SK-N-SH (cell line): ENCODE measurements at regions not wholly inside any gene's neighbourhood (a gene's known extent, or its start where the extent isn't known, plus 50 kb on each side); places are given as distances from the start of the nearest gene placed in this dataset.

Experiments used
- CTCF ChIA-PET: fragments of 300-600, 350-600 bp; formaldehyde crosslinking; extraction: SDS; loops from one replicate; lab custom pipeline; 2021; lab: Yijun Ruan, JAX
- POLR2A ChIA-PET: fragments of 350-600 bp; sonication (Branson Sonifier 250); formaldehyde crosslinking; extraction: SDS; loops from one replicate; lab custom pipeline; 2020; ENCODE audit warnings: antibody characterized with exemption, inconsistent platforms; lab: Yijun Ruan, JAX
- DNase-seq: peaks from one replicate; pipeline ENCODE4 v3.0.0; 2012
- H2AFZ ChIP-seq: fragments of 200-600 bp; sonication (generic); 2 replicates; pipeline ENCODE4 v1.8.1; 2016; ENCODE audit warnings: antibody characterized with exemption, mild to moderate bottlenecking, low read depth
- H3F3A ChIP-seq: fragments of 200-600 bp; sonication (generic); replicated peaks from 2 replicates; pipeline ENCODE3; 2016; ENCODE audit warnings: antibody characterized with exemption, mild to moderate bottlenecking; ENCODE audit not compliant: insufficient read depth
- H3K27ac ChIP-seq, 2 experiments: fragments of 200-500 bp in 1 of 2; fragments of 200-600 bp in 1 of 2; sonication (Bioruptor generic) in 1 of 2; sonication (generic), shearing (Covaris generic) in 1 of 2; 2 replicates each; pipeline versions ENCODE4 v1.5.1 to v1.6.1; 2014 to 2016; ENCODE audit warnings: low read depth in 2 of 2, inconsistent platforms in 1 of 2, low read length in 1 of 2, mild to moderate bottlenecking in 1 of 2, mixed read lengths in 1 of 2
- H3K27me3 ChIP-seq: fragments of 200-600 bp; sonication (generic), shearing (Covaris generic); 2 replicates; pipeline ENCODE4 v1.6.1; 2016; ENCODE audit warnings: mixed run types; ENCODE audit not compliant: insufficient read depth
- H3K36me3 ChIP-seq, 2 experiments: fragments of 200-500 bp in 1 of 2; fragments of 200-600 bp in 1 of 2; sonication (Bioruptor generic) in 1 of 2; sonication (generic) in 1 of 2; replicated peaks in 1 of 2; 2 replicates each; pipeline versions ENCODE3 to v1.5.1; 2014 to 2016; ENCODE audit warnings: low read length in 1 of 2, mild to moderate bottlenecking in 1 of 2; ENCODE audit not compliant: insufficient read depth in 2 of 2, control insufficient read depth in 1 of 2
- H3K4me1 ChIP-seq, 2 experiments: fragments of 200-500 bp in 1 of 2; fragments of 200-600 bp in 1 of 2; sonication (Bioruptor generic) in 1 of 2; sonication (generic), shearing (Covaris generic) in 1 of 2; 2 replicates each; pipeline versions ENCODE4 v1.5.1 to v1.6.1; 2014 to 2016; ENCODE audit warnings: low read depth in 1 of 2, low read length in 1 of 2, mixed run types in 1 of 2; ENCODE audit not compliant: insufficient read depth in 2 of 2, control insufficient read depth in 1 of 2
- H3K4me2 ChIP-seq: fragments of 200-600 bp; sonication (generic), shearing (Covaris generic); 2 replicates; pipeline ENCODE4 v1.6.1; 2017; ENCODE audit warnings: mixed run types
- H3K4me3 ChIP-seq, 2 experiments: fragments of 200-500 bp in 1 of 2; fragments of 200-600 bp in 1 of 2; sonication (Bioruptor generic) in 1 of 2; sonication (generic), shearing (Covaris generic) in 1 of 2; 2 replicates each; pipeline versions ENCODE4 v1.5.1 to v1.8.1; 2014 to 2016; ENCODE audit warnings: low read depth in 2 of 2, inconsistent platforms in 1 of 2, low read length in 1 of 2, mild to moderate bottlenecking in 1 of 2, mixed read lengths in 1 of 2, moderate library complexity in 1 of 2
- H3K79me2 ChIP-seq: fragments of 200-600 bp; sonication (generic); 2 replicates; pipeline ENCODE4 v1.8.1; 2017; ENCODE audit warnings: mild to moderate bottlenecking; ENCODE audit not compliant: insufficient read depth
- H3K9ac ChIP-seq: fragments of 200-600 bp; sonication (generic); 2 replicates; pipeline ENCODE4 v1.6.1; 2017; ENCODE audit warnings: mixed run types
- H3K9me2 ChIP-seq: fragments of 200-600 bp; sonication (generic); 2 replicates; pipeline ENCODE4 v1.6.1; 2017; ENCODE audit warnings: mixed run types
- H3K9me3 ChIP-seq: fragments of 200-600 bp; sonication (generic); 2 replicates; pipeline ENCODE4 v1.6.1; 2017; ENCODE audit warnings: mixed run types, mild to moderate bottlenecking, moderate library complexity
- H4K20me1 ChIP-seq: fragments of 200-600 bp; sonication (generic); 2 replicates; pipeline ENCODE4 v1.6.1; 2017; ENCODE audit warnings: mild to moderate bottlenecking, mixed run types; ENCODE audit not compliant: insufficient read depth
- CTCF ChIP-seq: fragments of 200-600 bp; sonication (generic); IDR thresholded peaks from 2 replicates; pipeline ENCODE4 v1.6.1; 2017; ENCODE audit warnings: antibody characterized with exemption, mild to moderate bottlenecking, moderate library complexity
- ELF1 ChIP-seq: IDR thresholded peaks from 2 replicates; pipeline ENCODE4 v1.4.0; 2012
- EZH2phosphoT487 ChIP-seq: fragments of 200-600 bp; sonication (generic); IDR thresholded peaks from 2 replicates; pipeline ENCODE4 v1.6.1; 2017; ENCODE audit warnings: low read depth, mixed run types, mild to moderate bottlenecking, antibody characterized with exemption, moderate library complexity, borderline replicate concordance
- FOSL2 ChIP-seq: IDR thresholded peaks from 2 replicates; pipeline ENCODE4 v1.4.0; 2012; ENCODE audit warnings: low read depth, mild to moderate bottlenecking, moderate library complexity, borderline replicate concordance
- FOXM1 ChIP-seq: IDR thresholded peaks from 2 replicates; pipeline ENCODE4 v1.4.0; 2012; ENCODE audit warnings: low read depth, mild to moderate bottlenecking
- GABPA ChIP-seq: IDR thresholded peaks from 2 replicates; pipeline ENCODE4 v1.4.0; 2012; ENCODE audit warnings: low read depth, mild to moderate bottlenecking
- MEF2A ChIP-seq: IDR thresholded peaks from 2 replicates; pipeline ENCODE4 v1.4.0; 2012; ENCODE audit warnings: low read depth, borderline replicate concordance
- MXI1 ChIP-seq: IDR thresholded peaks from 2 replicates; pipeline ENCODE4 v1.6.1; 2012; ENCODE audit warnings: mild to moderate bottlenecking, low read depth, low read length, improper control_type of control experiment
- NFIC ChIP-seq: IDR thresholded peaks from 2 replicates; pipeline ENCODE4 v1.4.0; 2012; ENCODE audit warnings: borderline replicate concordance
- RAD21 ChIP-seq: IDR thresholded peaks from 2 replicates; pipeline ENCODE4 v1.6.1; 2012; ENCODE audit warnings: mild to moderate bottlenecking, low read length
- REST ChIP-seq: IDR thresholded peaks from 2 replicates; pipeline ENCODE4 v1.6.1; 2012; ENCODE audit warnings: mild to moderate bottlenecking, low read depth, low read length, moderate library complexity
- RXRA ChIP-seq: IDR thresholded peaks from 2 replicates; pipeline ENCODE4 v1.4.0; 2012; ENCODE audit warnings: low read depth, mild to moderate bottlenecking, borderline replicate concordance
- SIN3A ChIP-seq: IDR thresholded peaks from 2 replicates; pipeline ENCODE4 v1.6.1; 2012; ENCODE audit warnings: low read depth, mild to moderate bottlenecking, low read length, moderate library complexity, borderline replicate concordance
- TAF1 ChIP-seq: IDR thresholded peaks from 2 replicates; pipeline ENCODE4 v1.6.1; 2012; ENCODE audit warnings: low read depth, mild to moderate bottlenecking, low read length, moderate library complexity, borderline replicate concordance
- YY1 ChIP-seq: IDR thresholded peaks from 2 replicates; pipeline ENCODE4 v1.4.0; 2012; ENCODE audit warnings: low read depth, mild to moderate bottlenecking
- WGBS: methylation state at CpG from one replicate; pipeline ENCODE4 v1.1.6; 2017; ENCODE audit warnings: low lambda C conversion rate; 5-methylcytosine and 5-hydroxymethylcytosine counted together
- TF ChIP-seq, protein P1 (sequence below): fragments of 150-350 bp; IDR thresholded peaks from 2 replicates; pipeline ENCODE4 v1.6.1; 2016; ENCODE audit warnings: mild to moderate bottlenecking, low read depth, low read length
- TF ChIP-seq, protein P2 (sequence below): fragments of 150-350 bp; IDR thresholded peaks from 2 replicates; pipeline ENCODE4 v1.6.1; 2017; ENCODE audit warnings: antibody characterized with exemption, low read length, low read depth, borderline replicate concordance

- H3K9ac ChIP-seq: no peak overlapping the region
- H3K4me1 ChIP-seq: no peaks in the 10 kb centered on the region; a peak in 1 of 4 replicates
- no peaks in the 10 kb centered on the region for H3K9me3 ChIP-seq
- no peaks in the 10 kb centered on the region for H3K9me2 ChIP-seq
- H3K27ac ChIP-seq: no peak overlapping the region
- TF ChIP-seq REST (no peak), YY1 (no peak), RAD21 (no peak), GABPA (no peak), ELF1 (no peak), EZH2phosphoT487 (no peak), SIN3A (no peak), FOSL2 (no peak)
- TF ChIP-seq, protein P1, sequence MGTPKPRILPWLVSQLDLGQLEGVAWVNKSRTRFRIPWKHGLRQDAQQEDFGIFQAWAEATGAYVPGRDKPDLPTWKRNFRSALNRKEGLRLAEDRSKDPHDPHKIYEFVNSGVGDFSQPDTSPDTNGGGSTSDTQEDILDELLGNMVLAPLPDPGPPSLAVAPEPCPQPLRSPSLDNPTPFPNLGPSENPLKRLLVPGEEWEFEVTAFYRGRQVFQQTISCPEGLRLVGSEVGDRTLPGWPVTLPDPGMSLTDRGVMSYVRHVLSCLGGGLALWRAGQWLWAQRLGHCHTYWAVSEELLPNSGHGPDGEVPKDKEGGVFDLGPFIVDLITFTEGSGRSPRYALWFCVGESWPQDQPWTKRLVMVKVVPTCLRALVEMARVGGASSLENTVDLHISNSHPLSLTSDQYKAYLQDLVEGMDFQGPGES: no peak
- no peak overlapping the region for H3K4me3 ChIP-seq
- POLR2A ChIA-PET: interaction anchor here (0.6 kb wide), 1 partner anchor 211 kb away, joined by 4 read pairs; no protein-coding TSS in a partner anchor
- no peaks in the 10 kb centered on the region for H3K36me3 ChIP-seq
- no peak for DNase-seq
- H3K27me3 ChIP-seq: no peaks in the 10 kb centered on the region
- peaks cover 3% of the 10 kb centered on the region for H3F3A ChIP-seq
- H3K79me2 ChIP-seq: no peaks in the 10 kb centered on the region
- CTCF ChIA-PET: interaction anchor here (0.7 to 1.3 kb wide), 2 partner anchors 132 to 188 kb away, joined by 3 read pairs; no protein-coding TSS in a partner anchor
- no peak overlapping the region for H3K4me2 ChIP-seq
- H4K20me1 ChIP-seq: no peaks in the 10 kb centered on the region
- WGBS: 100% methylated on average over 1 of the region's 5 CpGs
- H2AFZ ChIP-seq: no peak overlapping the region
Measured at GRCh38 chr5:93794954-93795353, 53.6 kb upstream of the POU5F2 start.

DNA sequence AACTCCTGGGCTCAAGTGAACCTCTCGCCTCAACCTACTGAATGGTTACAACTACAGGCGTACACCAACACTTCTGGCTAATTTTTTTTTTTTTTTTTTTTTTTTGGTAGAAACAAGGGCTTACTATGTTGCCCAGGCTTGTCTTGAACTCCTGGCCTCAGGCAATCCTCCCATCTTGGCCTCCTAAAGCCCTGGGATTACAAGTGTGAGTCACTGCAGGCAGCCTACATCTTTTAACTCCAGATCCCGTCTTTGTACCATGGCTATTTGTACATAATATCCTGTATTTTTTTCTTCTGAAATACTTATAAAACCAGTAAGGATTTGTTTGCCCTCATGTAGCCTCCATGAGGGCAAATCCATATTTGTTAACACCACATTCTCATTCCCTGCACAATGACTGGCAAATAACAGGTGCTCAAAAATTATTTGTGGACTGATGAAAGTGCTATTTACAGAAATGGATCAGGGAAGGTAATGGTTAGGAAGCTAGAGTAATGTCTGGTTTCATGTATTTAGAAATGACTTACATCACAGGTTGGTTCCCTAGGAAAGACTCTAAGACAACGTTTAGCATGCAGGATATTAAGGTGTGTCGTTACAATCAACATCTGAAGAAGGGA, 51.9 kb upstream of the POU5F2 start:
- ChIA-PET POLR2A (no interaction called here), CTCF (interaction anchor here (0.6 to 2.0 kb wide), 3 partner anchors 8 to 185 kb away, joined by 3 to 6 read pairs (median 5); no protein-coding TSS in a partner anchor)
- Histone ChIP-seq H4K20me1 (no peaks in the 10 kb centered on the region), H3K9ac (no peak overlapping the region), H3K4me1 (peaks cover 3 to 4% of the 10 kb centered on the region in 2 experiments; a peak in 2 of 4 replicates), H3K9me3 (no peaks in the 10 kb centered on the region), H2AFZ (no peak overlapping the region), H3K4me2 (no peak overlapping the region), H3K9me2 (no peaks in the 10 kb centered on the region), H3K27me3 (no peaks in the 10 kb centered on the region), H3F3A (peaks cover 15% of the 10 kb centered on the region), H3K36me3 (no peaks in the 10 kb centered on the region), H3K79me2 (no peaks in the 10 kb centered on the region), H3K27ac (no peak overlapping the region), H3K4me3 (no peak overlapping the region)
- 96% methylated on average over 5 of the region's 5 CpGs for WGBS
- TF ChIP-seq RXRA (no peak), CTCF (no peak), MXI1 (no peak), FOSL2 (no peak), YY1 (no peak), GABPA (no peak), NFIC (no peak), FOXM1 (no peak), MEF2A (no peak), TAF1 (no peak), RAD21 (no peak)
- TF ChIP-seq, protein P2, sequence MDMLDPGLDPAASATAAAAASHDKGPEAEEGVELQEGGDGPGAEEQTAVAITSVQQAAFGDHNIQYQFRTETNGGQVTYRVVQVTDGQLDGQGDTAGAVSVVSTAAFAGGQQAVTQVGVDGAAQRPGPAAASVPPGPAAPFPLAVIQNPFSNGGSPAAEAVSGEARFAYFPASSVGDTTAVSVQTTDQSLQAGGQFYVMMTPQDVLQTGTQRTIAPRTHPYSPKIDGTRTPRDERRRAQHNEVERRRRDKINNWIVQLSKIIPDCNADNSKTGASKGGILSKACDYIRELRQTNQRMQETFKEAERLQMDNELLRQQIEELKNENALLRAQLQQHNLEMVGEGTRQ: no peak
- no peak for DNase-seq
